Colonic mucosa (tissue), 4 donors: ENCODE measurements at regions not wholly inside any gene's neighbourhood (a gene's known extent, or its start where the extent isn't known, plus 50 kb on each side); places are given as distances from the start of the nearest gene placed in this dataset.

Experiments
- DNase-seq: peaks from one replicate; pipeline ENCODE4 v3.0.0-alpha.2; 2020
- H3K27ac ChIP-seq: fragments of 200-600 bp; one replicate; pipeline ENCODE4 v1.8.0; 2021
- H3K27me3 ChIP-seq: fragments of 200-600 bp; one replicate; pipeline ENCODE4 v1.8.0; 2021
- H3K36me3 ChIP-seq: fragments of 200-600 bp; one replicate; pipeline ENCODE4 v1.8.0; 2021
- H3K4me1 ChIP-seq: fragments of 200-600 bp; one replicate; pipeline ENCODE4 v1.8.0; 2021; ENCODE audit warnings: mild to moderate bottlenecking
- H3K4me3 ChIP-seq: fragments of 200-600 bp; one replicate; pipeline ENCODE4 v1.8.0; 2021
- H3K9ac ChIP-seq, 2 donors: one replicate each; pipeline ENCODE4 v1.7.0; 2013; ENCODE audit warnings: control low read depth in 2 of 2, low read depth in 2 of 2, low read length in 2 of 2
- H3K9me3 ChIP-seq: fragments of 200-600 bp; one replicate; pipeline ENCODE4 v1.8.0; 2021
- intact Hi-C: fragments of 100-400 bp; cut with DNase I; formaldehyde crosslinking; loops from one replicate; pipeline ENCODE4 v1.14.1; 2022
- TF ChIP-seq, protein P1 (sequence below): fragments of 200-600 bp; IDR thresholded peaks from one replicate; pipeline ENCODE4 v1.8.0; 2022; ENCODE audit warnings: antibody characterized with exemption, mild to moderate bottlenecking
- donor health status: healthy.
- donor health status: DM: no; HTN: no; CAD: no.
- donor health status: DM: no; HTN: no; CAD: no.

DNA sequence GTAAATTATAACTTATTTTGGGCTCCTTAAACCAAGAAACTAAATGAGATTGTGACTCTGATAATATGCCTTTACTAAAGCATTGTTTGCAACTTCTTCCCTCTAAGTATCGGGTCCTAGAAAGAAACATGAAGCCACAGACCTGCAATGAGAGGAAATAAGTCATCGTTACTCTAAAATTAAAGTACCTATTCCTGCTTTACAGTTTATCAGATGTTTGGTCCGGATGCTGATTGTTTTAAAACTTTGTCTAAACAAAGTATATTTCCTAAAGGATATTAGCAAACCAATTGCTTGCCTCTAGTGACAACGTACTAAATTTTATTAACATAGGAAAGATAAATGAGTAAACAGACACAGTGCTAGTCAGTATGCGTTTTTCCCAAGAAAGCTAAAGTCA lies 216.8 kb downstream of the GJA1 start:
- DNase-seq: no peak
- intact Hi-C loops: no loop called here
- TF ChIP-seq, protein P1, sequence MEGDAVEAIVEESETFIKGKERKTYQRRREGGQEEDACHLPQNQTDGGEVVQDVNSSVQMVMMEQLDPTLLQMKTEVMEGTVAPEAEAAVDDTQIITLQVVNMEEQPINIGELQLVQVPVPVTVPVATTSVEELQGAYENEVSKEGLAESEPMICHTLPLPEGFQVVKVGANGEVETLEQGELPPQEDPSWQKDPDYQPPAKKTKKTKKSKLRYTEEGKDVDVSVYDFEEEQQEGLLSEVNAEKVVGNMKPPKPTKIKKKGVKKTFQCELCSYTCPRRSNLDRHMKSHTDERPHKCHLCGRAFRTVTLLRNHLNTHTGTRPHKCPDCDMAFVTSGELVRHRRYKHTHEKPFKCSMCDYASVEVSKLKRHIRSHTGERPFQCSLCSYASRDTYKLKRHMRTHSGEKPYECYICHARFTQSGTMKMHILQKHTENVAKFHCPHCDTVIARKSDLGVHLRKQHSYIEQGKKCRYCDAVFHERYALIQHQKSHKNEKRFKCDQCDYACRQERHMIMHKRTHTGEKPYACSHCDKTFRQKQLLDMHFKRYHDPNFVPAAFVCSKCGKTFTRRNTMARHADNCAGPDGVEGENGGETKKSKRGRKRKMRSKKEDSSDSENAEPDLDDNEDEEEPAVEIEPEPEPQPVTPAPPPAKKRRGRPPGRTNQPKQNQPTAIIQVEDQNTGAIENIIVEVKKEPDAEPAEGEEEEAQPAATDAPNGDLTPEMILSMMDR: no peak
- Histone ChIP-seq H3K27ac (no peak overlapping the region), H3K9ac (no peak overlapping the region), H3K9me3 (no peaks in the 10 kb centered on the region), H3K4me3 (no peak overlapping the region), H3K36me3 (no peaks in the 10 kb centered on the region), H3K27me3 (no peaks in the 10 kb centered on the region), H3K4me1 (no peaks in the 10 kb centered on the region)

DNA sequence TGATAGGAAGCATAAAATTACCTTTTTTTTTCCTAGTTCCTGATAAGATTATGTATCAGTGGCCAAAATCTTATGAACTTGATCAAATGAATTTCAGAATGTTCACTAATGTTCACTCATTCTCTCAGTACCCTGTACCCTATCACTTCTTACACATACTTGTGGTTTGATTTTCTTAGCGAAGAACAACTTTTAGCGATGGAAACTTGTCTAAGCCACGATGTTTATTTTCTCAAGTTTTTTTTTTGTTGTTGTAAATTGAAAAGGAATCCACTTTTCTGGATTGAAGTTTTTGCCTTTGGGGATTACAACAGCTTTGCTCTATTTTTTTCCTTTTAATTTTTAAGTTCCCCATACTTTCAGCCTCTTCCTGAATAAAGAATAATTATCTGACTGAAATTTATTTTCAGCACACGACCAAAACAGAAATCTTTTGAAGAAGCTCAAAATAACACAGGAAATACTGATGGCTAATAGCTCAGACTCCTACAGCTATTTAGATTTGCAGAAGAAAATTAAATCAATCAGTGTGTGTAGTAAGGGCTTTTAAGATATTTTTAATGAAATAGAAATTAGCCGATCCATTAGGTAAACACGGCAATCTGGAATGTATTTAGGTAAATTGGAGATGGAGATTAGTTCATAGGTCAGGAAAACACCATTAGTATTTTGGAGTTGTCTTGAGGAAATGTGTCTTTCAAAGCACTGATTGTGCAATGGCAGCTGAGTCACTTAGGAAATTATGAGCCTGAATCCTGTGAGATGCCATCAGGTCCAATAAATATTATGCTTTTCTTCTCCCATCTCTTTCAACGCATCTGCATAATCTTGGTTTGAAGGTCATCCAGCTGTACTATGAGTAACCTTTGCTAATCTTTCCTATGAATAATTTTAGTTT lies 217.5 kb downstream of the GJA1 start:
- Histone ChIP-seq H3K4me1 (no peaks in the 10 kb centered on the region), H3K9ac (no peak overlapping the region), H3K9me3 (no peaks in the 10 kb centered on the region), H3K27ac (no peak overlapping the region), H3K36me3 (no peaks in the 10 kb centered on the region), H3K27me3 (no peaks in the 10 kb centered on the region), H3K4me3 (no peak overlapping the region)
- DNase-seq: no peak
- intact Hi-C loops: no loop called here
- TF ChIP-seq, protein P1: no peak

DNA sequence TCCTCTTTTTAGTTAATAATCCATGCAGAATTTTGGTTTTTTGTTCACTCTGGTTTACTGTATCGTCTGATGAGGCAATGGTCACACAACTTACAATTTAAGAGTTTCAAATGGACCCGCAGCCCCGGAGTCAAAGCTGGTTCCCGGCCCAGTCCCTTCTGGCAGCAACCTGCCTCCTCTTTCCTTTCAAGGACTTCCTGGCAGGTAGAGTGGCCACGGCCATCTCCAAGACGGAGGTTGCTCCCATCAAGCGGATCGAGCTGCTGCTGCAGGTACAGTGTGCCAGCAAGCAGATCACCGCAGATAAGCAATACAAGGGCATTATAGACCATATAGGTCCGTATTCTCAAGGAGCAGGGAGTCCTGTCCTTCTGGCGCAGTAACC lies 218.2 kb downstream of the GJA1 start:
- Histone ChIP-seq H3K27ac (no peak overlapping the region), H3K27me3 (no peaks in the 10 kb centered on the region), H3K36me3 (no peaks in the 10 kb centered on the region), H3K4me3 (no peak overlapping the region), H3K9ac (no peak overlapping the region), H3K4me1 (no peaks in the 10 kb centered on the region), H3K9me3 (no peaks in the 10 kb centered on the region)
- DNase-seq: no peak
- intact Hi-C loops: no loop called here
- TF ChIP-seq, protein P1: no peak

DNA sequence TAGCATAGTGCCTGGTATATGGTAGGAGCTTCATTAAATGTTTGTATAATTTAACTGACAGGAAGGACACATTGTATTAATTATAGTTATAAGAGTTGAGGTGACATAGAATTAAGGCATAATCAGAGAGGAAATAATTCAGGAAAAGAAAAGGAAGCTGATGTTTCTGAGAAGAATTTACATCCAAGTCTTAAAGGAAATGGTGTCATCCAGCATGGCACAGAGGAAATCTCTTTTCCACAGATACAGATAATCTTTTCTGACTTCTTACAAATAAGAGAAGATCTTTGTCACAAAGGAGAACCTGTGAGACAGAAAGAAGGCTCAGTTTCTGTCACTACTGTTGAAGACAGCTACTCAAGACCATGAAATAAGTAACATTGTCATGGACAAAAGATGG lies 222.5 kb downstream of the GJA1 start:
- H3K36me3 ChIP-seq: no peaks in the 10 kb centered on the region
- no peak for DNase-seq
- no peaks in the 10 kb centered on the region for H3K27me3 ChIP-seq
- intact Hi-C loops: no loop called here
- H3K4me1 ChIP-seq: no peaks in the 10 kb centered on the region
- TF ChIP-seq, protein P1: no peak
- no peak overlapping the region for H3K4me3 ChIP-seq
- no peak overlapping the region for H3K27ac ChIP-seq
- H3K9me3 ChIP-seq: no peaks in the 10 kb centered on the region
- no peak overlapping the region for H3K9ac ChIP-seq

DNA sequence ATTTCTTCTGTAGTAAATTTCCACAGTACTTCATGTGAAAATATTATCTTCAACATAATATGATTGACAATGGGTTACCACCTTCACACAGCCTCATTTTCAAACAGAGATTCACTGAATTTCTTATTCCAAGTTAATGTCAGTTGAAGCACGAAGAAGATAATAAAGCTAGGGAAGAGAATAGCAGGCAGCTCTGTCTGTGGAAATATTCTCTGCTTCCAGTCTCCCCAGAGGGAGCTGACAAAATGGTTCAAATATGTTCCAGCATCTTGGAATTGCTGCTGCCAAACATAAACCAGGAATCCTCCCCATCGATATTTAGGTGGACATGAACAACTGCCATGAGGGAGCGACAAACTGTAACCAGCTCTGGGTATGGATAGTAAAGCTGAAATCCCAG lies 224.8 kb downstream of the GJA1 start:
- Histone ChIP-seq H3K9me3 (no peaks in the 10 kb centered on the region), H3K27me3 (no peaks in the 10 kb centered on the region), H3K36me3 (no peaks in the 10 kb centered on the region), H3K9ac (no peak overlapping the region), H3K4me1 (no peaks in the 10 kb centered on the region), H3K27ac (no peak overlapping the region), H3K4me3 (no peak overlapping the region)
- no peak for DNase-seq
- intact Hi-C loops: no loop called here
- TF ChIP-seq, protein P1: no peak
